GM12878 (cell line): ENCODE measurements at regions not wholly inside any gene's neighbourhood (a gene's known extent, or its start where the extent isn't known, plus 50 kb on each side); places are given as distances from the start of the nearest gene placed in this dataset.

ENCODE experiments used
- ATAC-seq: fragments of 200-7000 bp; cut with Tn5 transposase; 3 replicates; pipeline ENCODE4 v1.9.1; 2020; ENCODE audit warnings: mild to moderate bottlenecking, moderate library complexity
- BruUV-seq: library from RNA; stranded (reverse); fragments of 400-500 nt; replicated peaks from 2 replicates; lab custom pipeline; 2021; lab: Mats Ljungman, UMichigan
- CTCF ChIA-PET: fragments of 300-600 bp; sonication (Branson Sonifier 250); formaldehyde crosslinking; extraction: SDS; loops from one replicate; lab custom pipeline; 2021; ENCODE audit warnings: inconsistent platforms; lab: Yijun Ruan, JAX
- POLR2A ChIA-PET: fragments of 350-600 bp; formaldehyde crosslinking; extraction: SDS; loops from one replicate; lab custom pipeline; 2021; ENCODE audit warnings: inconsistent platforms; lab: Charles Lee
- RAD21 ChIA-PET: fragments of 300-600 bp; sonication (Branson Sonifier 250); formaldehyde crosslinking; loops from one replicate; lab custom pipeline; 2023; ENCODE audit warnings: antibody characterized with exemption; ENCODE audit not compliant: unreplicated experiment; lab: Charles Lee
- SMC1A ChIA-PET: fragments of 300-600 bp; sonication (Branson Sonifier 250); formaldehyde crosslinking; loops from one replicate; lab custom pipeline; 2023; ENCODE audit not compliant: unreplicated experiment, uncharacterized antibody; lab: Charles Lee
- DNase-seq: peaks from one replicate; pipeline ENCODE4 v3.0.0-alpha.2; 2011; ENCODE audit warnings: low read depth, low spot score
- FAIRE-seq: peaks from 3 replicates; lab custom pipeline; 2011; peaks lifted over from hg19 to GRCh38; lab: Jason Lieb, UNC
- H2AFZ ChIP-seq: 2 replicates; pipeline ENCODE4 v1.6.0; 2011; ENCODE audit warnings: low read depth, low read length, control low read depth; ENCODE audit not compliant: control insufficient read depth
- H3K27ac ChIP-seq: 2 replicates; pipeline ENCODE4 v1.5.1; 2011; ENCODE audit warnings: control low read depth; ENCODE audit not compliant: control insufficient read depth, insufficient read depth
- H3K27me3 ChIP-seq, 2 experiments: replicated peaks in 1 of 2; 2 replicates each; pipeline versions ENCODE4 v1.6.0 to v1.6.1; 2011; ENCODE audit warnings: low read length in 1 of 2; ENCODE audit not compliant: control insufficient read depth in 2 of 2, insufficient read depth in 2 of 2
- H3K36me3 ChIP-seq, 2 experiments: 2 replicates each; pipeline ENCODE4 v1.5.1; 2011; ENCODE audit warnings: low read length in 1 of 2; ENCODE audit not compliant: control insufficient read depth in 2 of 2, insufficient read depth in 2 of 2
- H3K4me1 ChIP-seq: 2 replicates; pipeline ENCODE4 v1.6.1; 2011; ENCODE audit warnings: mild to moderate bottlenecking, low read length, moderate library complexity, mixed read lengths; ENCODE audit not compliant: control insufficient read depth, insufficient read depth
- H3K4me2 ChIP-seq: 2 replicates; pipeline ENCODE4 v1.6.0; 2011; ENCODE audit warnings: control low read depth; ENCODE audit not compliant: control insufficient read depth, insufficient read depth
- H3K4me3 ChIP-seq: fragments of 200-600 bp; sonication (generic); 2 replicates; pipeline ENCODE4 v1.5.1; 2016
- H3K79me2 ChIP-seq: 2 replicates; pipeline ENCODE4 v1.6.0; 2011; ENCODE audit warnings: low read length; ENCODE audit not compliant: control insufficient read depth, insufficient read depth
- H3K9ac ChIP-seq: 2 replicates; pipeline ENCODE4 v1.8.0; 2011; ENCODE audit warnings: low read length, control low read depth, mixed read lengths; ENCODE audit not compliant: control insufficient read depth, insufficient read depth
- H3K9me3 ChIP-seq: replicated peaks from 3 replicates; pipeline ENCODE4 v1.5.1; 2011; ENCODE audit warnings: mild to moderate bottlenecking, low read length; ENCODE audit not compliant: control insufficient read depth, insufficient read depth
- H4K20me1 ChIP-seq: 2 replicates; pipeline ENCODE4 v1.6.0; 2011; ENCODE audit not compliant: control insufficient read depth, insufficient read depth
- ATF3 ChIP-seq: IDR thresholded peaks from 2 replicates; pipeline ENCODE4 v1.6.1; 2011; ENCODE audit warnings: low read depth, mild to moderate bottlenecking, low read length, moderate library complexity, borderline replicate concordance; ENCODE audit errors: extremely low read depth
- CREB1 ChIP-seq: IDR thresholded peaks from 2 replicates; pipeline ENCODE4 v1.6.1; 2012; ENCODE audit warnings: low read depth, mild to moderate bottlenecking, inconsistent platforms
- DPF2 ChIP-seq: fragments of 450-650 bp; IDR thresholded peaks from 2 replicates; pipeline ENCODE4 v1.6.1; 2017; ENCODE audit warnings: mild to moderate bottlenecking
- E2F8 ChIP-seq: fragments of 450-650 bp; IDR thresholded peaks from 2 replicates; pipeline ENCODE4 v1.6.1; 2018; ENCODE audit warnings: mild to moderate bottlenecking, low read depth, moderate library complexity; ENCODE audit not compliant: partially characterized antibody
- GATAD2B ChIP-seq: fragments of 450-650 bp; conservative IDR thresholded peaks from 2 replicates; pipeline ENCODE4 v1.6.1; 2017; ENCODE audit warnings: low read depth, mild to moderate bottlenecking, moderate library complexity
- KAT2A ChIP-seq: conservative IDR thresholded peaks from 2 replicates; pipeline ENCODE4 v1.6.1; 2011; ENCODE audit warnings: low read depth, low read length; ENCODE audit not compliant: control insufficient read depth
- SIX5 ChIP-seq: IDR thresholded peaks from 2 replicates; pipeline ENCODE4 v1.6.1; 2011; ENCODE audit warnings: mild to moderate bottlenecking, low read depth, low read length, moderate library complexity; ENCODE audit not compliant: severe bottlenecking
- ZZZ3 ChIP-seq: IDR thresholded peaks from 2 replicates; pipeline ENCODE4 v1.6.1; 2011; ENCODE audit warnings: low read depth; ENCODE audit not compliant: control insufficient read depth, insufficient read length
- WGBS: methylation state at CpG from one replicate; pipeline ENCODE4 v1.1.6; 2016; ENCODE audit warnings: low lambda C conversion rate; ENCODE audit not compliant: insufficient replicate concordance, insufficient coverage; ENCODE audit errors: missing lambda C conversion rate; 5-methylcytosine and 5-hydroxymethylcytosine counted together
- in situ Hi-C: fragments of 300-500 bp; cut with MboI; formaldehyde crosslinking; loops from 9 replicates; pipeline ENCODE4 v1.14.3; 2018; ENCODE audit warnings: mixed read lengths
- intact Hi-C: fragments of 100-400 bp; cut with micrococcal nuclease; formaldehyde crosslinking; loops from one replicate; pipeline ENCODE4 v1.14.2; 2022; ENCODE audit not compliant: unreplicated experiment

GRCh38 chr13:75993823-75994222, 357.7 kb downstream of the LMO7 start:
- no peak overlapping the region for H3K4me2 ChIP-seq
- DNase-seq: no peak
- no peak overlapping the region for H3K9ac ChIP-seq
- RAD21 ChIA-PET: no interaction called here
- H3K27me3 ChIP-seq: no peaks in the 10 kb centered on the region
- intact Hi-C loops (no loop called here), in situ Hi-C loops (no loop called here)
- H4K20me1 ChIP-seq: no peaks in the 10 kb centered on the region
- no peak overlapping the region for H2AFZ ChIP-seq
- no peak for FAIRE-seq
- H3K4me3 ChIP-seq: no peak overlapping the region
- no peaks in the 10 kb centered on the region for H3K79me2 ChIP-seq
- no peak for TF ChIP-seq CREB1
- no peaks in the 10 kb centered on the region for H3K36me3 ChIP-seq
- WGBS: 65% methylated on average over 8 of the region's 8 CpGs
- ATAC-seq: no peak
- no TSS peak for BruUV-seq
- no peaks in the 10 kb centered on the region for H3K4me1 ChIP-seq
- POLR2A ChIA-PET: no interaction called here
- H3K27ac ChIP-seq: no peak overlapping the region
- CTCF ChIA-PET: no interaction called here
- SMC1A ChIA-PET: no interaction called here
- no peaks in the 10 kb centered on the region for H3K9me3 ChIP-seq

GRCh38 chr13:75993241-75993640, 357.1 kb downstream of the LMO7 start:
- in situ Hi-C loops: no loop called here
- no peaks in the 10 kb centered on the region for H3K9me3 ChIP-seq

More at GRCh38 chr13:75993241-75993640, 357.1 kb downstream of the LMO7 start:
- Histone ChIP-seq H3K4me2 (no peak overlapping the region), H3K4me3 (no peak overlapping the region), H2AFZ (no peak overlapping the region), H3K9ac (no peak overlapping the region), H3K36me3 (no peaks in the 10 kb centered on the region), H3K27me3 (no peaks in the 10 kb centered on the region), H4K20me1 (no peaks in the 10 kb centered on the region), H3K79me2 (no peaks in the 10 kb centered on the region), H3K27ac (no peak overlapping the region), H3K4me1 (no peaks in the 10 kb centered on the region)
- no TSS peak for BruUV-seq
- intact Hi-C loops: no loop called here
- TF ChIP-seq E2F8 (no peak), GATAD2B (no peak), ZZZ3 (no peak), ATF3 (no peak), SIX5 (no peak), DPF2 (no peak), KAT2A (no peak)
- 38% methylated on average over 3 of the region's 3 CpGs for WGBS
- DNase-seq: no peak
- ChIA-PET RAD21 (no interaction called here), CTCF (no interaction called here), POLR2A (no interaction called here), SMC1A (no interaction called here)
- no peak for FAIRE-seq
- ATAC-seq: peak; percentile 28; the same call in 1 of the 3 replicates
